HepG2 (cell line): ENCODE measurements at regions not wholly inside any gene's neighbourhood (a gene's known extent, or its start where the extent isn't known, plus 50 kb on each side); places are given as distances from the start of the nearest gene placed in this dataset.

ENCODE experiments used
- ATAC-seq: fragments of 200-7000 bp; cut with Tn5 transposase; 3 replicates; pipeline ENCODE4 v1.9.1; 2020; ENCODE audit warnings: mild to moderate bottlenecking, moderate library complexity
- BruUV-seq: library from RNA; stranded (reverse); fragments of 400-500 nt; replicated peaks from 2 replicates; lab custom pipeline; 2021; lab: Mats Ljungman, UMichigan
- CTCF ChIA-PET: fragments of 300-600 bp; formaldehyde crosslinking; extraction: SDS; loops from one replicate; lab custom pipeline; 2021; ENCODE audit warnings: low total read pairs, inconsistent platforms, low intra/inter-chr PET ratio; lab: Yijun Ruan, JAX
- POLR2A ChIA-PET: fragments of 350-600 bp; sonication (Branson Sonifier 250); formaldehyde crosslinking; loops from one replicate; lab custom pipeline; 2020; ENCODE audit warnings: antibody characterized with exemption, inconsistent platforms; lab: Yijun Ruan, JAX
- DNase-seq: peaks from one replicate; pipeline ENCODE4 v3.0.0-alpha.2; 2015; ENCODE audit warnings: low spot score
- FAIRE-seq: peaks from 3 replicates; lab custom pipeline; 2011; peaks lifted over from hg19 to GRCh38; lab: Jason Lieb, UNC
- H2AFZ ChIP-seq: one replicate; pipeline ENCODE4 v1.6.1; 2011; ENCODE audit warnings: low read length, inconsistent platforms
- H3K27ac ChIP-seq: fragments of 300-600 bp; 3 replicates; pipeline ENCODE4 v1.8.0; 2011; ENCODE audit warnings: mixed run types, mild to moderate bottlenecking, mixed read lengths, low read length, inconsistent platforms; ENCODE audit not compliant: insufficient read depth; ENCODE audit errors: extremely low read length
- H3K27me3 ChIP-seq, 2 experiments: fragments of 200-600 bp in 1 of 2; 2 replicates in 1 of 2; 3 replicates in 1 of 2; pipeline versions ENCODE4 v1.6.0 to v1.8.0; 2011; ENCODE audit warnings: low read length in 2 of 2, mild to moderate bottlenecking in 2 of 2, moderate library complexity in 2 of 2, inconsistent platforms in 1 of 2; ENCODE audit not compliant: insufficient read depth in 2 of 2, control insufficient read depth in 1 of 2
- H3K36me3 ChIP-seq, 2 experiments: fragments of 200-600 bp in 1 of 2; replicated peaks in 1 of 2; 2 replicates in 1 of 2; 3 replicates in 1 of 2; pipeline versions ENCODE4 v1.5.1 to v1.8.0; 2011; ENCODE audit warnings: low read length in 2 of 2, inconsistent platforms in 1 of 2; ENCODE audit not compliant: insufficient read depth in 2 of 2, control insufficient read depth in 1 of 2
- H3K4me1 ChIP-seq: 2 replicates; pipeline ENCODE4 v1.5.1; 2012; ENCODE audit warnings: low read length, inconsistent platforms; ENCODE audit not compliant: insufficient read depth
- H3K4me2 ChIP-seq: 2 replicates; pipeline ENCODE4 v1.6.0; 2011; ENCODE audit warnings: low read depth, low read length, inconsistent platforms
- H3K4me3 ChIP-seq, 3 experiments: fragments of 200-600 bp in 1 of 3; sonication (generic), shearing (Covaris generic) in 1 of 3; replicated peaks in 1 of 3; 2 replicates each; pipeline ENCODE4 v1.5.1; 2011 to 2016; ENCODE audit warnings: low read length in 3 of 3, inconsistent platforms in 2 of 3, low read depth in 2 of 3, mild to moderate bottlenecking in 2 of 3, control low read depth in 1 of 3, mixed read lengths in 1 of 3; ENCODE audit not compliant: insufficient read depth in 1 of 3
- H3K79me2 ChIP-seq: one replicate; pipeline ENCODE4 v1.6.1; 2011; ENCODE audit warnings: low read length, inconsistent platforms; ENCODE audit not compliant: insufficient read depth
- H3K9ac ChIP-seq: 2 replicates; pipeline ENCODE4 v1.6.0; 2011; ENCODE audit warnings: mild to moderate bottlenecking, low read depth, low read length, inconsistent platforms; ENCODE audit not compliant: insufficient read depth
- H3K9me3 ChIP-seq: 2 replicates; pipeline ENCODE4 v1.5.1; 2012; ENCODE audit warnings: mild to moderate bottlenecking, low read length
- H4K20me1 ChIP-seq: 2 replicates; pipeline ENCODE4 v1.6.0; 2011; ENCODE audit warnings: inconsistent platforms, mild to moderate bottlenecking, low read length, moderate library complexity; ENCODE audit not compliant: insufficient read depth
- CHD4 ChIP-seq: fragments of 200-600 bp; sonication (generic); IDR thresholded peaks from 2 replicates; pipeline ENCODE4 v1.7.0; 2017; ENCODE audit warnings: mild to moderate bottlenecking, low read length, borderline replicate concordance
- CREB3 ChIP-seq: sonication (generic); formaldehyde crosslinking; IDR thresholded peaks from 2 replicates; pipeline ENCODE4 v1.5.0; 2020; ENCODE audit warnings: missing genetic modification reagents
- CSRNP1 ChIP-seq: sonication (generic); formaldehyde crosslinking; IDR thresholded peaks from 2 replicates; pipeline ENCODE4 v1.8.1; 2023; ENCODE audit warnings: mild to moderate bottlenecking, missing genetic modification reagents
- E2F2 ChIP-seq: sonication (generic); formaldehyde crosslinking; IDR thresholded peaks from 2 replicates; pipeline ENCODE4 v1.4.0; 2020; ENCODE audit warnings: missing genetic modification reagents, borderline replicate concordance
- FOSL2 ChIP-seq: sonication (generic); formaldehyde crosslinking; IDR thresholded peaks from 2 replicates; pipeline ENCODE4 v1.4.0; 2020; ENCODE audit warnings: missing genetic modification reagents
- FOXA1 ChIP-seq, 2 experiments: fragments of 450-650 bp in 1 of 2; sonication (generic) in 1 of 2; formaldehyde crosslinking in 1 of 2; IDR thresholded peaks; 2 replicates each; pipeline versions ENCODE4 v1.4.0 to v1.6.1; 2016 to 2020; ENCODE audit warnings: missing genetic modification reagents in 1 of 2
- KDM5A ChIP-seq: fragments of 200-600 bp; sonication (generic); IDR thresholded peaks from 2 replicates; pipeline ENCODE4 v1.7.0; 2018; ENCODE audit warnings: antibody characterized with exemption, mild to moderate bottlenecking, low read length, borderline replicate concordance
- SMARCE1 ChIP-seq: fragments of 450-650 bp; IDR thresholded peaks from 2 replicates; pipeline ENCODE4 v1.6.1; 2017; ENCODE audit warnings: borderline replicate concordance
- SRY ChIP-seq: sonication (generic); formaldehyde crosslinking; IDR thresholded peaks from 2 replicates; pipeline ENCODE4 v1.8.0; 2022; ENCODE audit warnings: mild to moderate bottlenecking, missing genetic modification reagents
- TBX2 ChIP-seq: sonication (generic); formaldehyde crosslinking; IDR thresholded peaks from 2 replicates; pipeline ENCODE4 v1.5.0; 2020; ENCODE audit warnings: missing genetic modification reagents, mild to moderate bottlenecking, borderline replicate concordance
- ZNF12 ChIP-seq: sonication (generic); formaldehyde crosslinking; IDR thresholded peaks from 2 replicates; pipeline ENCODE4 v1.5.0; 2020; ENCODE audit warnings: missing genetic modification reagents
- ZNF280D ChIP-seq: sonication (generic); formaldehyde crosslinking; IDR thresholded peaks from 2 replicates; pipeline ENCODE4 v1.5.1; 2020; ENCODE audit warnings: mild to moderate bottlenecking, missing genetic modification reagents
- WGBS: methylation state at CpG from one replicate; pipeline ENCODE4 v1.1.6; 2017; ENCODE audit warnings: low lambda C conversion rate; 5-methylcytosine and 5-hydroxymethylcytosine counted together
- in situ Hi-C: cut with HindIII; loops from 2 replicates; pipeline ENCODE4 v1.10.0; 2017; ENCODE audit warnings: low pct_unique_long_range_greater_than_20kb; ENCODE audit not compliant: extremely low pct_ligation_motif_present
- intact Hi-C: fragments of 100-400 bp; cut with micrococcal nuclease; formaldehyde crosslinking; loops from one replicate; pipeline ENCODE4 v1.10.0; 2022; ENCODE audit not compliant: unreplicated experiment
- TF ChIP-seq, protein P1 (sequence below): sonication (generic); formaldehyde crosslinking; IDR thresholded peaks from 2 replicates; pipeline ENCODE4 v1.4.0; 2020; ENCODE audit warnings: mild to moderate bottlenecking, missing genetic modification reagents
- TF ChIP-seq, protein P2 (sequence below): IDR thresholded peaks from 2 replicates; pipeline ENCODE4 v1.6.1; 2016

DNA sequence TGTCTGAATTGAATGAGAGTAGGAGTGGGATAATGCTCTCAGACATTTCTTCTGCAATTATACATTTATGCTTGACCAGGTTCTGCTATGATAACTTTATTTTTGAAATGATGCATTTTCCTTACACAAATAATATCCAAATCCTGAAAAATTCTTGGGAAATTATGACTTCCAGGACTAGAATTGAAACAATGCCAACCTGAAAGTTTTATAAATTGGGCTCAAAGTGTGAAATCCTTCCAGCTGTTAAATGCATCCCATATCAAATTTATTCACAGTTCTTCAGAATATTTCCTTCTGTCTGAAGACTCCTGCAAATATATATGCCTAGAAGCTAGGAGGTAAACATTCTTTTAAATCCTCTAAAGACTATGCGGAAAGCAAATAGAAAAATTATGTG lies 155.7 kb upstream of the EYA4 start:
- Histone ChIP-seq H3K36me3 (no peaks in the 10 kb centered on the region), H3K27me3 (no peaks in the 10 kb centered on the region), H3K4me3 (no peak overlapping the region), H3K9me3 (no peaks in the 10 kb centered on the region), H3K27ac (no peak overlapping the region), H3K4me1 (no peaks in the 10 kb centered on the region), H3K9ac (no peak overlapping the region), H4K20me1 (no peaks in the 10 kb centered on the region), H3K4me2 (no peak overlapping the region), H3K79me2 (no peaks in the 10 kb centered on the region), H2AFZ (no peak overlapping the region)
- no peak for DNase-seq
- BruUV-seq, result no TSS peak
- POLR2A ChIA-PET, result no interaction called here
- no peak for FAIRE-seq
- WGBS, result 100% methylated on average over 1 of the region's 1 CpG
- CTCF ChIA-PET, result no interaction called here
- in situ Hi-C loops, result no loop called here
- intact Hi-C loops, result no loop called here
- no peak for ATAC-seq
- no peak for TF ChIP-seq FOXA1 (IDR thresholded peaks at IDR 0.05)
- no peak for TF ChIP-seq FOXA1 (CRISPR knock-in tag; IDR thresholded peaks at IDR 0.05)
- no peak for TF ChIP-seq ZNF280D (CRISPR knock-in tag)
- no peak for TF ChIP-seq SMARCE1
- no peak for TF ChIP-seq KDM5A
- TF ChIP-seq TBX2 (CRISPR knock-in tag), result no peak
- no peak for TF ChIP-seq E2F2 (CRISPR knock-in tag)
- no peak for TF ChIP-seq FOSL2 (CRISPR knock-in tag)
- TF ChIP-seq, protein P1, sequence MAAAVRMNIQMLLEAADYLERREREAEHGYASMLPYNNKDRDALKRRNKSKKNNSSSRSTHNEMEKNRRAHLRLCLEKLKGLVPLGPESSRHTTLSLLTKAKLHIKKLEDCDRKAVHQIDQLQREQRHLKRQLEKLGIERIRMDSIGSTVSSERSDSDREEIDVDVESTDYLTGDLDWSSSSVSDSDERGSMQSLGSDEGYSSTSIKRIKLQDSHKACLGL (CRISPR knock-in tag), result no peak
- no peak for TF ChIP-seq CREB3
- TF ChIP-seq CHD4, result no peak
- TF ChIP-seq, protein P2, sequence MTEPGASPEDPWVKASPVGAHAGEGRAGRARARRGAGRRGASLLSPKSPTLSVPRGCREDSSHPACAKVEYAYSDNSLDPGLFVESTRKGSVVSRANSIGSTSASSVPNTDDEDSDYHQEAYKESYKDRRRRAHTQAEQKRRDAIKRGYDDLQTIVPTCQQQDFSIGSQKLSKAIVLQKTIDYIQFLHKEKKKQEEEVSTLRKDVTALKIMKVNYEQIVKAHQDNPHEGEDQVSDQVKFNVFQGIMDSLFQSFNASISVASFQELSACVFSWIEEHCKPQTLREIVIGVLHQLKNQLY, result no peak
- no peak for TF ChIP-seq ZNF12 (CRISPR knock-in tag)
- TF ChIP-seq SRY (CRISPR knock-in tag), result no peak
- no peak for TF ChIP-seq CSRNP1 (CRISPR knock-in tag)
